Parathyroid adenoma (tissue), 2 donors: ENCODE measurements at regions not wholly inside any gene's neighbourhood (a gene's known extent, or its start where the extent isn't known, plus 50 kb on each side); places are given as distances from the start of the nearest gene placed in this dataset.

ENCODE experiments used
- H2AFZ ChIP-seq: fragments of 300-600 bp; sonication (generic); one replicate; pipeline ENCODE4 v1.7.0; 2017; ENCODE audit warnings: antibody characterized with exemption, mild to moderate bottlenecking
- H3K27ac ChIP-seq: fragments of 300-600 bp; sonication (generic); one replicate; pipeline ENCODE4 v1.7.0; 2017
- H3K27me3 ChIP-seq: fragments of 300-600 bp; sonication (generic); one replicate; pipeline ENCODE4 v1.7.0; 2017; ENCODE audit warnings: low read length; ENCODE audit not compliant: control insufficient read depth, insufficient read depth
- H3K36me3 ChIP-seq: fragments of 300-600 bp; sonication (generic); one replicate; pipeline ENCODE4 v1.7.0; 2017; ENCODE audit warnings: low read length; ENCODE audit not compliant: control insufficient read depth, insufficient read depth
- H3K4me1 ChIP-seq: fragments of 300-600 bp; sonication (generic); one replicate; pipeline ENCODE4 v1.7.0; 2017; ENCODE audit warnings: control low read depth
- H3K4me2 ChIP-seq: fragments of 300-600 bp; sonication (generic); one replicate; pipeline ENCODE4 v1.7.0; 2017; ENCODE audit warnings: low read length
- H3K4me3 ChIP-seq: fragments of 300-600 bp; sonication (generic); one replicate; pipeline ENCODE4 v1.7.0; 2017; ENCODE audit warnings: low read depth, low read length
- H3K79me2 ChIP-seq: fragments of 300-600 bp; sonication (generic); one replicate; pipeline ENCODE4 v1.7.0; 2017; ENCODE audit warnings: control low read depth
- H3K9ac ChIP-seq: fragments of 300-600 bp; sonication (generic); one replicate; pipeline ENCODE4 v1.7.0; 2017; ENCODE audit warnings: mild to moderate bottlenecking
- H3K9me3 ChIP-seq: fragments of 300-600 bp; sonication (generic); one replicate; pipeline ENCODE4 v1.7.0; 2017; ENCODE audit warnings: low read length; ENCODE audit not compliant: control insufficient read depth
- CTCF ChIP-seq: fragments of 300-600 bp; sonication (generic); IDR thresholded peaks from one replicate; pipeline ENCODE4 v1.7.0; 2017; ENCODE audit warnings: antibody characterized with exemption, mild to moderate bottlenecking
- donor health status: primary hyperparathyroidism.

- Histone ChIP-seq H2AFZ (no peak overlapping the region), H3K27ac (no peak overlapping the region), H3K9ac (no peak overlapping the region), H3K4me2 (no peak overlapping the region), H3K36me3 (no peaks in the 10 kb centered on the region), H3K27me3 (no peaks in the 10 kb centered on the region), H3K9me3 (no peaks in the 10 kb centered on the region), H3K4me3 (no peak overlapping the region), H3K79me2 (no peaks in the 10 kb centered on the region), H3K4me1 (no peaks in the 10 kb centered on the region)
- TF ChIP-seq CTCF = no peak
Measured at GRCh38 chr10:9786576-9786975, 1231.1 kb upstream of the CELF2 start.

- Histone ChIP-seq H3K4me1 (no peaks in the 10 kb centered on the region), H3K36me3 (no peaks in the 10 kb centered on the region), H3K79me2 (no peaks in the 10 kb centered on the region), H3K27me3 (no peaks in the 10 kb centered on the region), H3K9ac (no peak overlapping the region), H2AFZ (no peak overlapping the region), H3K4me2 (no peak overlapping the region), H3K9me3 (no peaks in the 10 kb centered on the region), H3K27ac (no peak overlapping the region), H3K4me3 (no peak overlapping the region)
- no peak for TF ChIP-seq CTCF
Measured at GRCh38 chr10:9789996-9790395, 1227.7 kb upstream of the CELF2 start.

GRCh38 chr10:9792181-9792580 is 1225.5 kb upstream of the CELF2 start:
- Histone ChIP-seq H3K79me2 (no peaks in the 10 kb centered on the region), H3K9me3 (no peaks in the 10 kb centered on the region), H3K4me2 (no peak overlapping the region), H3K9ac (no peak overlapping the region), H2AFZ (no peak overlapping the region), H3K4me3 (no peak overlapping the region), H3K4me1 (no peaks in the 10 kb centered on the region), H3K36me3 (no peaks in the 10 kb centered on the region), H3K27ac (no peak overlapping the region), H3K27me3 (no peaks in the 10 kb centered on the region)
- TF ChIP-seq CTCF = no peak

- no peaks in the 10 kb centered on the region for H3K79me2 ChIP-seq
- no peaks in the 10 kb centered on the region for H3K9me3 ChIP-seq
- no peak overlapping the region for H3K4me2 ChIP-seq
- no peak for TF ChIP-seq CTCF
- no peaks in the 10 kb centered on the region for H3K4me1 ChIP-seq
- no peak overlapping the region for H3K9ac ChIP-seq
- H3K27ac ChIP-seq = no peak overlapping the region
- no peak overlapping the region for H2AFZ ChIP-seq
- H3K36me3 ChIP-seq = no peaks in the 10 kb centered on the region
- no peaks in the 10 kb centered on the region for H3K27me3 ChIP-seq
- no peak overlapping the region for H3K4me3 ChIP-seq
Measured at GRCh38 chr10:9796564-9796963, 1221.1 kb upstream of the CELF2 start.

- H3K4me1 ChIP-seq = no peaks in the 10 kb centered on the region
- no peak overlapping the region for H3K27ac ChIP-seq
- TF ChIP-seq CTCF = no peak
- H3K9ac ChIP-seq = no peak overlapping the region
- no peak overlapping the region for H3K4me2 ChIP-seq
- no peak overlapping the region for H2AFZ ChIP-seq
- H3K27me3 ChIP-seq = no peaks in the 10 kb centered on the region
- H3K4me3 ChIP-seq = no peak overlapping the region
- H3K79me2 ChIP-seq = no peaks in the 10 kb centered on the region
- H3K36me3 ChIP-seq = no peaks in the 10 kb centered on the region
- no peaks in the 10 kb centered on the region for H3K9me3 ChIP-seq
Measured at GRCh38 chr10:9800011-9800410, 1217.7 kb upstream of the CELF2 start.
